K562 (cell line): ENCODE measurements at regions not wholly inside any gene's neighbourhood (a gene's known extent, or its start where the extent isn't known, plus 50 kb on each side); places are given as distances from the start of the nearest gene placed in this dataset.
A peak's percentile ranks its signal among the peaks of the same experiment; 100 is the strongest.

Source experiments
- BCOR ChIP-seq: fragments of 450-650 bp; IDR thresholded peaks from 2 replicates; pipeline ENCODE4 v1.6.1; 2016
- CHD4 ChIP-seq: fragments of 200-600 bp; sonication (generic); IDR thresholded peaks from 3 replicates; pipeline ENCODE4 v1.6.1; 2012; ENCODE audit warnings: low read depth, mild to moderate bottlenecking, mixed read lengths, low read length, inconsistent platforms; ENCODE audit not compliant: insufficient read depth, insufficient replicate concordance, poor library complexity, severe bottlenecking

DNA sequence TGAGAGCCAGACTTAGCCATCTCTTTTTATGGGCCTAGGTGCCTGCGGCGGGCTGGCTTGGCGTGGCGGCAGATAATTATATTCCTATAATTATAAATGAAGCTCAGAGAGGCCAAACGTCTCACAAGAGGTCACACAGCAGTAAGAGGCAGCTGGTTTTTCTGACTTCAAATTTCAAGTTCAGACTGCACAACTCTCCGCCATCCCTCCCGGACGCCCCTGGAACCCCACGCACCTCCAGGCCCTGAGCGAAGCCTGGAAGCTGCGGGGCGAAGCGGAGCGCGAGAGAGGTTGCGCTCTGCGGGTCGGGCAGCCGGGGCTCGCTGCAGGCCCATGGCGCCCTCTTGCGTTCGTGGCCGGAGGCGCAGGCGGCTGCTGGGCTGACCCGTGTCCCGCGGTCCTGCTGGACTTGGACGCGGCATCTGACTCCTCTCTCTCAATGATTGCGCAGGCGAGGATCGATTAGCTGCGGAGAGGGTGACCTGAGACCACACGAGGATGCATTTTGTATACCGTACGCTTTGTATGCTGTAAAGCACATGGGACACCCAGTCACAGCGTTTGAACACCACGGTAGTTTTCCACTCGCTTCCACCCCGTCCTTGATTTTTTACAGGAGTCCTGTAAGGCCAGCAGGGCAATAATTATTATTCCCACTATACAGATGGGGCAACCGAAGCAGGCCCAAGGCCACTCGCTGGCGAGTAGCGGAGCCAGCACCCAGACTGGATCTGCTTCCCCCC lies 272.7 kb downstream of the FOXD2 start (continued):
- TF ChIP-seq CHD4: peak; percentile 45
- TF ChIP-seq BCOR: peak; percentile 99
- TF ChIP-seq, all 486 proteins: peak for 47
